ENCODE measurements at regions not wholly inside any gene's neighbourhood (a gene's known extent, or its start where the extent isn't known, plus 50 kb on each side); places are given as distances from the start of the nearest gene placed in this dataset.
"Not testable (repeated sequence)": the region's sequence is repeated elsewhere in the genome, so short reads cannot be mapped to it uniquely, and the experiment has no call there.

- no peak for DNase-seq (ENCODE audit: low spot score)
Measured at GRCh38 chr5:4570047-4570995, 569.8 kb upstream of the ADAMTS16 start.

- no peak for DNase-seq (ENCODE audit: low spot score)
Measured at GRCh38 chr5:4571248-4571948, 568.7 kb upstream of the ADAMTS16 start.

GRCh38 chr5:4572311-4573100 lies 567.6 kb upstream of the ADAMTS16 start:
- DNase-seq (ENCODE audit: low spot score): no peak

GRCh38 chr5:4575608-4576007 lies 564.5 kb upstream of the ADAMTS16 start:
- no peak for DNase-seq (ENCODE audit: low spot score)

- no peak for DNase-seq (ENCODE audit: low spot score)
Measured at GRCh38 chr5:4576161-4576748, 563.9 kb upstream of the ADAMTS16 start.

- DNase-seq (ENCODE audit: low spot score): no peak
Measured at GRCh38 chr5:4576908-4577307, 563.2 kb upstream of the ADAMTS16 start.

- no peak for DNase-seq (ENCODE audit: low spot score)
Measured at GRCh38 chr5:4579679-4580078, 560.5 kb upstream of the ADAMTS16 start.

GRCh38 chr5:4580772-4581171 lies 559.4 kb upstream of the ADAMTS16 start:
- DNase-seq (ENCODE audit: low spot score): no peak

- no peak for DNase-seq (ENCODE audit: low spot score)
Measured at GRCh38 chr5:4581289-4581688, 558.8 kb upstream of the ADAMTS16 start.

- DNase-seq (ENCODE audit: low spot score): no peak
Measured at GRCh38 chr5:4584982-4585381, 555.1 kb upstream of the ADAMTS16 start.

- DNase-seq (ENCODE audit: low spot score): peak; percentile 27
Measured at GRCh38 chr5:4613440-4613839, 526.7 kb upstream of the ADAMTS16 start.

GRCh38 chr5:4614088-4614487 lies 526.0 kb upstream of the ADAMTS16 start:
- DNase-seq (ENCODE audit: low spot score): no peak

- not testable (repeated sequence) for DNase-seq (ENCODE audit: low spot score)
Measured at GRCh38 chr5:4615369-4615768, 524.8 kb upstream of the ADAMTS16 start.

GRCh38 chr5:4625206-4625896 lies 514.8 kb upstream of the ADAMTS16 start:
- peak; percentile 97 for DNase-seq (ENCODE audit: low spot score)

- DNase-seq (ENCODE audit: low spot score): peak; percentile 83
Measured at GRCh38 chr5:4627131-4627530, 513.0 kb upstream of the ADAMTS16 start.

- DNase-seq (ENCODE audit: low spot score): peak; percentile 97
Measured at GRCh38 chr5:4627929-4628328, 512.2 kb upstream of the ADAMTS16 start.

GRCh38 chr5:4628645-4629385 lies 511.3 kb upstream of the ADAMTS16 start:
- DNase-seq (ENCODE audit: low spot score): peak; percentile 92

GRCh38 chr5:4630031-4630430 lies 510.1 kb upstream of the ADAMTS16 start:
- DNase-seq (ENCODE audit: low spot score): no peak

GRCh38 chr5:4634342-4634741 lies 505.8 kb upstream of the ADAMTS16 start:
- DNase-seq (ENCODE audit: low spot score): no peak

GRCh38 chr5:4636378-4636777 lies 503.8 kb upstream of the ADAMTS16 start:
- DNase-seq (ENCODE audit: low spot score): no peak

GRCh38 chr5:4639946-4640345 lies 500.2 kb upstream of the ADAMTS16 start:
- peak; percentile 96 for DNase-seq (ENCODE audit: low spot score)
